ENCODE measurements at regions not wholly inside any gene's neighbourhood (a gene's known extent, or its start where the extent isn't known, plus 50 kb on each side); places are given as distances from the start of the nearest gene placed in this dataset.
"Not testable (repeated sequence)": the region's sequence is repeated elsewhere in the genome, so short reads cannot be mapped to it uniquely, and the experiment has no call there.

DNA sequence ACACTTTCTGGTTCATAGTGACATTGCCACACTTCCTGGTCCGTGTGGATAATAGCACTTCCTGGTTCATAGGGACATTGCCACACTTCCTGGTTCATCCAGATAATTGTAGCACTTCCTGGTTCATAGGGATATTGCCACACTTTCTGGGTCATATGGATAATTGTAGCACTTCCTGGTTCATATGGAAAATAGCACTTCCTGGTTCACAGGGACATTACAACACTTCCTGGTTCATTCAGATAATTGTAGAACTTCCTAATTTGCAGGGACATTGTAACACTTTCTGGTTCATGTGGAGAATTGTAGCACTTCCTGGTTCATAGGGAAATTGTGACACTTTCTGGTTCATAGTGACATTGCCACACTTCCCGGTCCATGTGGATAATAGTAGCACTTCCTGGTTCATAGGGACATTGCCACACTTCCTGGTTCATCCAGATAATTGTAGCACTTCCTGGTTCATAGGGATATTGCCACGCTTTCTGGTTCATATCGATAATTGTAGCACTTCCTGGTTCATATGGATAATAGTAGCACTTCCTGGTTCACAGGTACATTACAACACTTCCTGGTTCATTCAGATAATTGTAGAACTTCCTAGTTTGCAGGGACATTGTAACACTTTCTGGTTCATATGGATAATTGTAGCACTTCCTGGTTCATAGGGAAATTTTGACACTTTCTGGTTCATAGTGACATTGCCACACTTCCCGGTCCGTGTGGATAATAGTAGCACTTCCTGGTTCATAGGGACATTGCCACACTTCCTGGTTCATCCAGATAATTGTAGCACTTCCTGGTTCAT, 60.0 kb upstream of the CD99 start:
- not testable (repeated sequence) for H3K27me3 Mint-ChIP-seq (ENCODE audit: insufficient read depth, low read depth, poor library complexity); DNase-seq (ENCODE audit: low spot score); H3K4me1 ChIP-seq (ENCODE audit: insufficient read depth); H3K27ac ChIP-seq (ENCODE audit: low read depth); H3K9me3 Mint-ChIP-seq; H4K20me1 ChIP-seq (replicated peaks; ENCODE audit: insufficient read depth); H3K27me3 ChIP-seq (ENCODE audit: insufficient read depth); H3K4me2 ChIP-seq; H3K4me1 Mint-ChIP-seq; H3F3A ChIP-seq (replicated peaks; ENCODE audit: low read depth); H3K4me3 Mint-ChIP-seq; H3K4me3 ChIP-seq; H3K9me2 ChIP-seq (ENCODE audit: insufficient read depth); H3K27ac Mint-ChIP-seq; ATAC-seq; H2AFZ ChIP-seq
- Histone ChIP-seq H3K36me3 (ENCODE audit: insufficient read depth) (peaks cover 18% of the 10 kb centered on the region), H3K79me2 (replicated peaks; ENCODE audit: insufficient read depth) (peaks cover 12% of the 10 kb centered on the region)
- H3K36me3 Mint-ChIP-seq (ENCODE audit: low read depth): peaks cover 70% of the 10 kb centered on the region

DNA sequence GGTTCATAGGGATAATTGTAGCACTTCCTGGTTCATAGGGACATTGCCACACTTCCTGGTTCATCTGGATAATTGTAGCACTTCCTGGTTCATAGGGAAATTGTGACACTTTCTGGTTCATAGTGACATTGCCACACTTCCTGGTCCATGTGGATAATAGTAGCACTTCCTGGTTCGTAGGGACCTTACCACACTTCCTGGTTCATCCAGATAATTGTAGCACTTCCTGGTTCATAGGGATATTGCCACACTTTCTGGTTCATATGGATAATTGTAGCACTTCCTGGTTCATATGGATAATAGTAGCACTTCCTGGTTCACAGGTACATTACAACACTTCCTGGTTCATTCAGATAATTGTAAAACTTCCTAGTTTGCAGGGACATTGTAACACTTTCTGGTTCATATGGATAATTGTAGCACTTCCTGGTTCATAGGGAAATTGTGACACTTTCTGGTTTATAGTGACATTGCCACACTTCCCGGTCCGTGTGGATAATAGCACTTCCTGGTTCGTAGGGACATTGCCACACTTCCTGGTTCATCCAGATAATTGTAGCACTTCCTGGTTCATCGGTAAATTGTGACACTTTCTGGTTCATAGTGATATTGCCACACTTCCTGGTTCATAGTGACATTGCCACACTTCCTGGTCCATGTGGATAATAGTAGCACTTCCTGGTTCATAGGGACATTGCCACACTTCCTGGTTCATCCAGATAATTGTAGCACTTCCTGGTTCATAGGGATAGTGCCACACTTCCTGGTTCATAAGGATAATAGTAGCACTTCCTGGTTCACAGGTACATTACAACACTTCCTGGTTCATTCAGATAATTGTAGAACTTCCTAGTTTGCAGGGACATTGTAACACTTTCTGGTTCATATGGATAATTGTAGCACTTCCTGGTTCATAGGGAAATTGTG, 60.8 kb upstream of the CD99 start:
- H3K27me3 Mint-ChIP-seq (ENCODE audit: insufficient read depth, low read depth, poor library complexity); H3K9me3 Mint-ChIP-seq; H3K9me2 ChIP-seq (ENCODE audit: insufficient read depth); H3K27me3 ChIP-seq (ENCODE audit: insufficient read depth); H3F3A ChIP-seq (replicated peaks; ENCODE audit: low read depth); H3K4me1 ChIP-seq (ENCODE audit: insufficient read depth); H3K4me1 Mint-ChIP-seq; H3K27ac ChIP-seq (ENCODE audit: low read depth); DNase-seq (ENCODE audit: low spot score); ATAC-seq; H2AFZ ChIP-seq; H3K27ac Mint-ChIP-seq; H4K20me1 ChIP-seq (replicated peaks; ENCODE audit: insufficient read depth); H3K4me2 ChIP-seq; H3K4me3 ChIP-seq; H3K4me3 Mint-ChIP-seq: not testable (repeated sequence)
- H3K79me2 ChIP-seq (replicated peaks; ENCODE audit: insufficient read depth): peaks cover 12% of the 10 kb centered on the region
- H3K36me3 Mint-ChIP-seq (ENCODE audit: low read depth): peaks cover 73% of the 10 kb centered on the region
- H3K36me3 ChIP-seq (ENCODE audit: insufficient read depth): peaks cover 21% of the 10 kb centered on the region

DNA sequence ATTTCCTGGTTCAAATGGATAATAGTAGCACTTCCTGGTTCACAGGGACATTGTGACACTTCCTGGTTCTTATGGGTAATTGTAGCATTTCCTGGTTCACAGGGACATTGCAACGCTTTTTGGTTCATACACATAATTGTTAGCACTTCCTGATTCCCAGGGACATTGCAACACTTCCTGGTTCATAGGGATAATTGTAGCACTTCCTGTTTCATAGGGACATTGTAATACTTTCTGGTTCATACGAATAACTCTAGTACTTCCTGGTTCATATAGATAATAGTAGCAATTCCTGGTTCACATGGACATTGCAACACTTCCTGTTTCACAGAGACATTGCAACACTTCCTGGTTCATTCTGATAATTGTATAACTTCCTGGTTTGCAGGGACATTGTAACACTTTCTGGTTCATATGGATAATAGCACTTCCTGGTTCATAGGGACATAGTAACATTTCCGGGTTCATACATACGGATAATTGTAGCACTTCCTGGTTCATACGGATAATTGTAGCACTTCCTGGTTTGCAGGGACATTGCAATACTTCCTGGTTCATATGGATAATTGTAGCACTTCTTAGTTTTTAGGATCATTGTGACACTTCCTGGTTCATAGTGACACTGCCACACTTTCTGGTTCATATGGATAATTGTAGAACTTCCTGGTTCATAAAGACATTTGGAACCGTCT, 61.6 kb upstream of the CD99 start:
- ATAC-seq: no peak
- H3K79me2 ChIP-seq (replicated peaks; ENCODE audit: insufficient read depth): peaks cover 12% of the 10 kb centered on the region
- no peak for TF ChIP-seq ZNF331 (CRISPR knock-in tag; IDR thresholded peaks at IDR 0.05; ENCODE audit: low read depth)
- no peak for TF ChIP-seq NANOG (IDR thresholded peaks at IDR 0.05; ENCODE audit: borderline replicate concordance)
- TF ChIP-seq, protein P1, sequence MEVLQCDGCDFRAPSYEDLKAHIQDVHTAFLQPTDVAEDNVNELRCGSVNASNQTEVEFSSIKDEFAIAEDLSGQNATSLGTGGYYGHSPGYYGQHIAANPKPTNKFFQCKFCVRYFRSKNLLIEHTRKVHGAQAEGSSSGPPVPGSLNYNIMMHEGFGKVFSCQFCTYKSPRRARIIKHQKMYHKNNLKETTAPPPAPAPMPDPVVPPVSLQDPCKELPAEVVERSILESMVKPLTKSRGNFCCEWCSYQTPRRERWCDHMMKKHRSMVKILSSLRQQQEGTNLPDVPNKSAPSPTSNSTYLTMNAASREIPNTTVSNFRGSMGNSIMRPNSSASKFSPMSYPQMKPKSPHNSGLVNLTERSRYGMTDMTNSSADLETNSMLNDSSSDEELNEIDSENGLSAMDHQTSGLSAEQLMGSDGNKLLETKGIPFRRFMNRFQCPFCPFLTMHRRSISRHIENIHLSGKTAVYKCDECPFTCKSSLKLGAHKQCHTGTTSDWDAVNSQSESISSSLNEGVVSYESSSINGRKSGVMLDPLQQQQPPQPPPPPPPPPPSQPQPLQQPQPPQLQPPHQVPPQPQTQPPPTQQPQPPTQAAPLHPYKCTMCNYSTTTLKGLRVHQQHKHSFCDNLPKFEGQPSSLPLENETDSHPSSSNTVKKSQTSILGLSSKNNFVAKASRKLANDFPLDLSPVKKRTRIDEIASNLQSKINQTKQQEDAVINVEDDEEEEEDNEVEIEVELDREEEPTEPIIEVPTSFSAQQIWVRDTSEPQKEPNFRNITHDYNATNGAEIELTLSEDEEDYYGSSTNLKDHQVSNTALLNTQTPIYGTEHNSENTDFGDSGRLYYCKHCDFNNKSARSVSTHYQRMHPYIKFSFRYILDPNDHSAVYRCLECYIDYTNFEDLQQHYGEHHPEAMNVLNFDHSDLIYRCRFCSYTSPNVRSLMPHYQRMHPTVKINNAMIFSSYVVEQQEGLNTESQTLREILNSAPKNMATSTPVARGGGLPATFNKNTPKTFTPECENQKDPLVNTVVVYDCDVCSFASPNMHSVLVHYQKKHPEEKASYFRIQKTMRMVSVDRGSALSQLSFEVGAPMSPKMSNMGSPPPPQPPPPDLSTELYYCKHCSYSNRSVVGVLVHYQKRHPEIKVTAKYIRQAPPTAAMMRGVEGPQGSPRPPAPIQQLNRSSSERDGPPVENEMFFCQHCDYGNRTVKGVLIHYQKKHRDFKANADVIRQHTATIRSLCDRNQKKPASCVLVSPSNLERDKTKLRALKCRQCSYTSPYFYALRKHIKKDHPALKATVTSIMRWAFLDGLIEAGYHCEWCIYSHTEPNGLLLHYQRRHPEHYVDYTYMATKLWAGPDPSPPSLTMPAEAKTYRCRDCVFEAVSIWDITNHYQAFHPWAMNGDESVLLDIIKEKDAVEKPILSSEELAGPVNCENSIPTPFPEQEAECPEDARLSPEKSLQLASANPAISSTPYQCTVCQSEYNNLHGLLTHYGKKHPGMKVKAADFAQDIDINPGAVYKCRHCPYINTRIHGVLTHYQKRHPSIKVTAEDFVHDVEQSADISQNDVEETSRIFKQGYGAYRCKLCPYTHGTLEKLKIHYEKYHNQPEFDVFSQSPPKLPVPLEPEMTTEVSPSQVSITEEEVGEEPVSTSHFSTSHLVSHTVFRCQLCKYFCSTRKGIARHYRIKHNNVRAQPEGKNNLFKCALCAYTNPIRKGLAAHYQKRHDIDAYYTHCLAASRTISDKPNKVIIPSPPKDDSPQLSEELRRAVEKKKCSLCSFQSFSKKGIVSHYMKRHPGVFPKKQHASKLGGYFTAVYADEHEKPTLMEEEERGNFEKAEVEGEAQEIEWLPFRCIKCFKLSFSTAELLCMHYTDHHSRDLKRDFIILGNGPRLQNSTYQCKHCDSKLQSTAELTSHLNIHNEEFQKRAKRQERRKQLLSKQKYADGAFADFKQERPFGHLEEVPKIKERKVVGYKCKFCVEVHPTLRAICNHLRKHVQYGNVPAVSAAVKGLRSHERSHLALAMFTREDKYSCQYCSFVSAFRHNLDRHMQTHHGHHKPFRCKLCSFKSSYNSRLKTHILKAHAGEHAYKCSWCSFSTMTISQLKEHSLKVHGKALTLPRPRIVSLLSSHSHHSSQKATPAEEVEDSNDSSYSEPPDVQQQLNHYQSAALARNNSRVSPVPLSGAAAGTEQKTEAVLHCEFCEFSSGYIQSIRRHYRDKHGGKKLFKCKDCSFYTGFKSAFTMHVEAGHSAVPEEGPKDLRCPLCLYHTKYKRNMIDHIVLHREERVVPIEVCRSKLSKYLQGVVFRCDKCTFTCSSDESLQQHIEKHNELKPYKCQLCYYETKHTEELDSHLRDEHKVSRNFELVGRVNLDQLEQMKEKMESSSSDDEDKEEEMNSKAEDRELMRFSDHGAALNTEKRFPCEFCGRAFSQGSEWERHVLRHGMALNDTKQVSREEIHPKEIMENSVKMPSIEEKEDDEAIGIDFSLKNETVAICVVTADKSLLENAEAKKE (CRISPR knock-in tag; IDR thresholded peaks at IDR 0.05): no peak
- no peak for TF ChIP-seq EZH2phosphoT487 (IDR thresholded peaks at IDR 0.05; ENCODE audit: unreplicated experiment)
- TF ChIP-seq STAT1 (IDR thresholded peaks at IDR 0.05; ENCODE audit: unreplicated experiment): no peak
- TF ChIP-seq JUNB (IDR thresholded peaks at IDR 0.05; ENCODE audit: unreplicated experiment): no peak

More for the DNA sequence above, 61.6 kb upstream of the CD99 start:
- Mint-ChIP-seq H3K27ac (no peak overlapping the region), H3K9me3 (peaks cover 3% of the 10 kb centered on the region; the same call in 1 of the 3 replicates), H3K36me3 (ENCODE audit: low read depth) (peaks cover 77% of the 10 kb centered on the region), H3K4me3 (no peak overlapping the region), H3K27me3 (ENCODE audit: insufficient read depth, low read depth, poor library complexity) (peaks cover 5% of the 10 kb centered on the region), H3K4me1 (no peaks in the 10 kb centered on the region)
- Histone ChIP-seq H3F3A (replicated peaks; ENCODE audit: low read depth) (peaks cover 9% of the 10 kb centered on the region), H3K4me2 (no peak overlapping the region), H3K4me1 (ENCODE audit: insufficient read depth) (no peaks in the 10 kb centered on the region), H3K36me3 (ENCODE audit: insufficient read depth) (peaks cover 25% of the 10 kb centered on the region), H3K27me3 (ENCODE audit: insufficient read depth) (no peaks in the 10 kb centered on the region), H3K4me3 (no peak overlapping the region), H3K9me2 (ENCODE audit: insufficient read depth) (peaks cover 8% of the 10 kb centered on the region; the same call in 1 of the 2 replicates), H3K27ac (ENCODE audit: low read depth) (no peak overlapping the region), H4K20me1 (replicated peaks; ENCODE audit: insufficient read depth) (peaks cover 6% of the 10 kb centered on the region), H2AFZ (no peak overlapping the region)
- no peak for DNase-seq (ENCODE audit: low spot score)
